K562 (cell line): ENCODE measurements at regions not wholly inside any gene's neighbourhood (a gene's known extent, or its start where the extent isn't known, plus 50 kb on each side); places are given as distances from the start of the nearest gene placed in this dataset.

Experiments used
- AFF4 ChIP-seq: sonication (generic); formaldehyde crosslinking; IDR thresholded peaks from 2 replicates; pipeline ENCODE4 v1.8.0; 2023; ENCODE audit warnings: mild to moderate bottlenecking, missing genetic modification reagents
- CSDE1 ChIP-seq, 2 experiments: fragments of 450-650 bp; IDR thresholded peaks; 2 replicates each; pipeline ENCODE4 v1.6.1; 2016; ENCODE audit warnings: mild to moderate bottlenecking in 1 of 2
- ETS2 ChIP-seq: IDR thresholded peaks from 2 replicates; pipeline ENCODE4 v1.6.1; 2016; ENCODE audit warnings: borderline replicate concordance, missing genetic modification characterization, mild to moderate bottlenecking, moderate library complexity, missing compliant biosample characterization; ENCODE audit not compliant: poor library complexity, severe bottlenecking
- GATAD2B ChIP-seq: fragments of 450-650 bp; IDR thresholded peaks from 2 replicates; pipeline ENCODE4 v1.6.1; 2017; ENCODE audit warnings: mild to moderate bottlenecking, borderline replicate concordance
- KLF13 ChIP-seq: fragments of 450-650 bp; IDR thresholded peaks from 2 replicates; pipeline ENCODE4 v1.6.1; 2016; ENCODE audit warnings: missing genetic modification characterization, low read depth, mild to moderate bottlenecking, missing compliant biosample characterization, moderate library complexity, borderline replicate concordance
- MCM3 ChIP-seq: fragments of 450-650 bp; IDR thresholded peaks from 2 replicates; pipeline ENCODE4 v1.6.1; 2016
- MYBL2 ChIP-seq, 2 experiments: fragments of 450-650 bp in 1 of 2; sonication (generic) in 1 of 2; formaldehyde crosslinking in 1 of 2; IDR thresholded peaks; 2 replicates each; pipeline versions ENCODE4 v1.6.1 to v1.8.1; 2017 to 2022; ENCODE audit warnings: borderline replicate concordance in 1 of 2, inconsistent platforms in 1 of 2, low read depth in 1 of 2, mild to moderate bottlenecking in 1 of 2, missing genetic modification reagents in 1 of 2, moderate library complexity in 1 of 2
- ZKSCAN3 ChIP-seq: fragments of 250-450 bp; sonication (Bioruptor Pico); IDR thresholded peaks from 2 replicates; pipeline ENCODE4 v1.4.0; 2020
- ZNF134 ChIP-seq: fragments of 250-450 bp; sonication (Bioruptor Pico); conservative IDR thresholded peaks from 2 replicates; pipeline ENCODE4 v1.4.0; 2020
- ZNF311 ChIP-seq: fragments of 250-450 bp; sonication (Bioruptor Pico); IDR thresholded peaks from 2 replicates; pipeline ENCODE4 v1.4.0; 2020; ENCODE audit warnings: mild to moderate bottlenecking, moderate library complexity

GRCh38 chr13:62613819-62614218 is 1198.2 kb upstream of the PCDH20 start (continued):
- TF ChIP-seq MYBL2 (IDR thresholded peaks at IDR 0.05; ENCODE audit: low read depth) (no peak), MYBL2 (CRISPR knock-in tag; IDR thresholded peaks at IDR 0.05; ENCODE audit: borderline replicate concordance) (no peak), CSDE1 (IDR thresholded peaks at IDR 0.05) (no peak), ETS2 (tag) (no peak), KLF13 (tag) (no peak), ZKSCAN3 (CRISPR knock-in tag) (no peak), ZNF311 (CRISPR knock-in tag) (no peak), ZNF134 (CRISPR knock-in tag) (no peak), GATAD2B (no peak), AFF4 (CRISPR knock-in tag) (no peak), MCM3 (no peak)
